HG03571 (cell line): ENCODE measurements at regions not wholly inside any gene's neighbourhood (a gene's known extent, or its start where the extent isn't known, plus 50 kb on each side); places are given as distances from the start of the nearest gene placed in this dataset.
"Not testable (repeated sequence)": the region's sequence is repeated elsewhere in the genome, so short reads cannot be mapped to it uniquely, and the experiment has no call there.

Experiments used
- ATAC-seq: cut with Tn5 transposase; IDR thresholded peaks from one replicate; pipeline ENCODE4 v1.9.1; 2021; ENCODE audit not compliant: unreplicated experiment

- no peak for ATAC-seq
Measured at GRCh38 chr16:60073376-60073775, 1339.3 kb upstream of the GOT2 start.

GRCh38 chr16:60064026-60064425, 1329.9 kb upstream of the GOT2 start:
- ATAC-seq = no peak

- ATAC-seq = no peak
Measured at GRCh38 chr16:60061396-60061795, 1327.3 kb upstream of the GOT2 start.

GRCh38 chr16:60060731-60061130, 1326.6 kb upstream of the GOT2 start:
- ATAC-seq = no peak

GRCh38 chr16:60059141-60059540, 1325.0 kb upstream of the GOT2 start:
- ATAC-seq = no peak

- ATAC-seq = no peak
Measured at GRCh38 chr16:60041671-60042070, 1307.6 kb upstream of the GOT2 start.

- ATAC-seq = no peak
Measured at GRCh38 chr16:60031740-60032139, 1297.6 kb upstream of the GOT2 start.

- no peak for ATAC-seq
Measured at GRCh38 chr16:60027351-60027750, 1293.2 kb upstream of the GOT2 start.

GRCh38 chr16:60013076-60013475, 1279.0 kb upstream of the GOT2 start:
- no peak for ATAC-seq

- no peak for ATAC-seq
Measured at GRCh38 chr16:60001523-60001922, 1267.4 kb upstream of the GOT2 start.

GRCh38 chr16:59997706-59998105, 1263.6 kb upstream of the GOT2 start:
- ATAC-seq = no peak

- no peak for ATAC-seq
Measured at GRCh38 chr16:59993101-59993500, 1259.0 kb upstream of the GOT2 start.

GRCh38 chr16:59991171-59991570, 1257.1 kb upstream of the GOT2 start:
- ATAC-seq = no peak

- no peak for ATAC-seq
Measured at GRCh38 chr16:59988591-59988990, 1254.5 kb upstream of the GOT2 start.

- no peak for ATAC-seq
Measured at GRCh38 chr16:59975953-59976352, 1241.8 kb upstream of the GOT2 start.

GRCh38 chr16:59973966-59974365, 1239.8 kb upstream of the GOT2 start:
- no peak for ATAC-seq

- ATAC-seq = no peak
Measured at GRCh38 chr16:59971264-59971663, 1237.1 kb upstream of the GOT2 start.

GRCh38 chr16:59964232-59964924, 1230.3 kb upstream of the GOT2 start:
- ATAC-seq = no peak

GRCh38 chr16:59959311-59959710, 1225.2 kb upstream of the GOT2 start:
- no peak for ATAC-seq

- no peak for ATAC-seq
Measured at GRCh38 chr16:59950431-59950830, 1216.3 kb upstream of the GOT2 start.

GRCh38 chr16:59944041-59944440, 1209.9 kb upstream of the GOT2 start:
- not testable (repeated sequence) for ATAC-seq

GRCh38 chr16:59941594-59941993, 1207.5 kb upstream of the GOT2 start:
- no peak for ATAC-seq

- ATAC-seq = no peak
Measured at GRCh38 chr16:59920054-59920453, 1185.9 kb upstream of the GOT2 start.
